ENCODE measurements at regions not wholly inside any gene's neighbourhood (a gene's known extent, or its start where the extent isn't known, plus 50 kb on each side); places are given as distances from the start of the nearest gene placed in this dataset.

DNA sequence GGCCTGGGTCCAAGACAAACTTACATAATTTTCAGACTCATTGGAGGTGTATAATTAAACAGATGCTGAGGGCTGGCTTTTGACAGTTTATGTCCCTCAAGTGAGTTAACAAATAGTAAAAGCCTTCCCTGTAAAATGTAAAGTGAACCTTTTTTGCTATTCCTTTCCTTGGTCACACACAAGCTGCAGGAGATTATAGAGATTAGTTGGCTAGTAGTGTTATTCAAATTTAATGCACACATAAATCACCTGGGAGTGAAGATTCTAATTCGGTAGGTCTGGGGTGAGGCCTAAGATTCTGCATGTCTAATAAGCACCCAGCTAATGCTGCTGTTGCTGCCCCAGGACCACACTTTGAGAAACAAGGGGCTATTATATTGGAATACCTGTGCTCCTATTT is 206.2 kb upstream of the SSTR1 start:
- H3K36me3 ChIP-seq (ENCODE audit: control insufficient read depth in 2 of 2, insufficient read depth in 1 of 2, low read length in 2 of 2): no peaks in the 10 kb centered on the region
- ChIA-PET POLR2A (no interaction called here), CTCF (interaction anchor here (0.7 kb wide), 1 partner anchor 145 kb away, joined by 4 read pairs; no protein-coding TSS in a partner anchor)
- H3K4me3 ChIP-seq (ENCODE audit: low read depth, low read length): no peak overlapping the region
- no peak for TF ChIP-seq ZSCAN23 (tag by site-specific recombination; IDR thresholded peaks at IDR 0.05)
- no peak for TF ChIP-seq ZFP3 (tag by site-specific recombination; IDR thresholded peaks at IDR 0.05; ENCODE audit: low read depth)
- no peak for TF ChIP-seq ZNF169 (tag by site-specific recombination; IDR thresholded peaks at IDR 0.05)
- TF ChIP-seq RBAK (tag by site-specific recombination; IDR thresholded peaks at IDR 0.05): no peak
- TF ChIP-seq ZNF510 (tag by site-specific recombination; IDR thresholded peaks at IDR 0.05; ENCODE audit: insufficient replicate concordance): no peak
- no peak for TF ChIP-seq ZNF677 (tag by site-specific recombination; IDR thresholded peaks at IDR 0.05)
- TF ChIP-seq HOXD13 (CRISPR knock-in tag; IDR thresholded peaks at IDR 0.05; ENCODE audit: borderline replicate concordance): no peak
- no peak for TF ChIP-seq ZNF664 (tag by site-specific recombination; IDR thresholded peaks at IDR 0.05)
- TF ChIP-seq ZNF670 (tag by site-specific recombination; IDR thresholded peaks at IDR 0.05; ENCODE audit: low read depth): no peak
- no peak for TF ChIP-seq ZFHX2 (tag by site-specific recombination; conservative IDR thresholded peaks at IDR 0.05)
- TF ChIP-seq TRIM28 (IDR thresholded peaks at IDR 0.05; ENCODE audit: borderline replicate concordance, low read length): no peak
- TF ChIP-seq GLI4 (tag by site-specific recombination; IDR thresholded peaks at IDR 0.05): no peak
- no peak for TF ChIP-seq ZNF274 (IDR thresholded peaks at IDR 0.05; ENCODE audit: low read length)
- TF ChIP-seq ZNF274 (tag by site-specific recombination; IDR thresholded peaks at IDR 0.05; ENCODE audit: borderline replicate concordance): no peak
- TF ChIP-seq, protein P1, sequence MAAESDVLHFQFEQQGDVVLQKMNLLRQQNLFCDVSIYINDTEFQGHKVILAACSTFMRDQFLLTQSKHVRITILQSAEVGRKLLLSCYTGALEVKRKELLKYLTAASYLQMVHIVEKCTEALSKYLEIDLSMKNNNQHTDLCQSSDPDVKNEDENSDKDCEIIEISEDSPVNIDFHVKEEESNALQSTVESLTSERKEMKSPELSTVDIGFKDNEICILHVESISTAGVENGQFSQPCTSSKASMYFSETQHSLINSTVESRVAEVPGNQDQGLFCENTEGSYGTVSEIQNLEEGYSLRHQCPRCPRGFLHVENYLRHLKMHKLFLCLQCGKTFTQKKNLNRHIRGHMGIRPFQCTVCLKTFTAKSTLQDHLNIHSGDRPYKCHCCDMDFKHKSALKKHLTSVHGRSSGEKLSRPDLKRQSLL (tag by site-specific recombination; IDR thresholded peaks at IDR 0.05): no peak
- TF ChIP-seq, protein P2, sequence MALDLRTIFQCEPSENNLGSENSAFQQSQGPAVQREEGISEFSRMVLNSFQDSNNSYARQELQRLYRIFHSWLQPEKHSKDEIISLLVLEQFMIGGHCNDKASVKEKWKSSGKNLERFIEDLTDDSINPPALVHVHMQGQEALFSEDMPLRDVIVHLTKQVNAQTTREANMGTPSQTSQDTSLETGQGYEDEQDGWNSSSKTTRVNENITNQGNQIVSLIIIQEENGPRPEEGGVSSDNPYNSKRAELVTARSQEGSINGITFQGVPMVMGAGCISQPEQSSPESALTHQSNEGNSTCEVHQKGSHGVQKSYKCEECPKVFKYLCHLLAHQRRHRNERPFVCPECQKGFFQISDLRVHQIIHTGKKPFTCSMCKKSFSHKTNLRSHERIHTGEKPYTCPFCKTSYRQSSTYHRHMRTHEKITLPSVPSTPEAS (tag by site-specific recombination; IDR thresholded peaks at IDR 0.05): no peak
- no peak for TF ChIP-seq ZNF239 (tag by site-specific recombination; IDR thresholded peaks at IDR 0.05)
- no peak for TF ChIP-seq ZNF701 (tag by site-specific recombination; IDR thresholded peaks at IDR 0.05)
- no peaks in the 10 kb centered on the region for H3K4me1 ChIP-seq (ENCODE audit: control insufficient read depth, insufficient read depth, low read length)
- H3K9me3 ChIP-seq (ENCODE audit: control insufficient read depth, insufficient read depth, low read depth, low read length): no peaks in the 10 kb centered on the region
- no peak overlapping the region for H3K27ac ChIP-seq (ENCODE audit: extremely low read depth, low read depth, low read length)

DNA sequence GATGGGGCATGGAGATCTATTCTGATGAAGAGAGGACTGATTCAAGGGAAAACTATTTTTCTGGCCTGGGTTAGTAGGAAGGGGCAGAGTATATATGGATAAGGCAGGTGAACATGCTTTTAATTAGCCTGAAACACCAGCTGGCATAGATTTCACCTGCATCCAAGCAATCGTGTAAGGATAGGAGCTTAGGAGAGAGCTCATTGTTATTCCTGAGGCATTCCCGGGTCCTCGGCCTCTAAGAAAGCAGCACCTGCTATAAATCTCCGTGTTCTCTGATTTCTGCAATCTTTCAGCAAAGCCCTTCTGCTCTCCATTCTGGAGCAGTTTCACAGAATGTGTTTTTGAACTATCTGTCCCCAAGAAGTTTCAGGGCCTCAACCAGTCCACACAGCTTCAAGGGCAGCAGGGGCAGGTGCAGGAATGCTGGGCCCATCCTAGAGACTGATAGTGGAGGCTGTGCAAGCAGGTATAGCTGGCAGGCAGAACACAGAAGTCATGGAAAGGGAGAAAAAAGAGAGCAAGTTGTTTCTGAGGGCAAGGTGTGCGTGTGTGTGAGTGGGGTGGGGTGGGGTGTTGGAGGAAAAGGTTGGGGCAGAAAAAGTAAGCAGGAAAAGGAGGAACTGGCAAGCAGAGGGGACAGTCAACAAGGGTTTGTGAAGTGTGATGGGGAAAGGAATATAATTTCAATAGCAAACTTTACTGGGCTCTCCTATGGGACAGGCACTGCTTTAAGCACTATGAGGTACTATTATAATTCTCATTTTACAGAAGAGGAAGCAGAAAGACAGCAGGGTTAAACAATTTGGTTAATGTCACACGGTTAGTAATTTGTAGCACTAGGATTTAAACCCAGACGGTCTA is 203.7 kb upstream of the SSTR1 start:
- ChIA-PET POLR2A (no interaction called here), CTCF (no interaction called here)
- H3K36me3 ChIP-seq (ENCODE audit: control insufficient read depth in 2 of 2, insufficient read depth in 1 of 2, low read length in 2 of 2): no peaks in the 10 kb centered on the region
- TF ChIP-seq ZSCAN30 (tag by site-specific recombination; IDR thresholded peaks at IDR 0.05) (no peak), ZNF423 (tag by site-specific recombination; IDR thresholded peaks at IDR 0.05) (no peak), ZNF830 (tag by site-specific recombination; IDR thresholded peaks at IDR 0.05; ENCODE audit: low read depth) (no peak), ZNF23 (tag by site-specific recombination; IDR thresholded peaks at IDR 0.05; ENCODE audit: borderline replicate concordance) (no peak), ZNF169 (tag by site-specific recombination; IDR thresholded peaks at IDR 0.05) (no peak)
- H3K4me1 ChIP-seq (ENCODE audit: control insufficient read depth, insufficient read depth, low read length): no peaks in the 10 kb centered on the region
- H3K4me3 ChIP-seq (ENCODE audit: low read depth, low read length): no peak overlapping the region
- H3K27ac ChIP-seq (ENCODE audit: extremely low read depth, low read depth, low read length): no peak overlapping the region
- H3K9me3 ChIP-seq (ENCODE audit: control insufficient read depth, insufficient read depth, low read depth, low read length): no peaks in the 10 kb centered on the region
